Naive B cell (primary cell): ENCODE measurements at regions not wholly inside any gene's neighbourhood (a gene's known extent, or its start where the extent isn't known, plus 50 kb on each side); places are given as distances from the start of the nearest gene placed in this dataset.

Experiments used
- ATAC-seq, 2 donors: fragments of 150-1000 bp; cut with Tn5 transposase; 2 replicates each; pipeline ENCODE4 v1.10.0; 2021; ENCODE audit warnings: low read depth in 2 of 2, mild to moderate bottlenecking in 2 of 2, moderate library complexity in 2 of 2
- DNase-seq: peaks from one replicate; pipeline ENCODE4 v3.0.0; 2022
- H3K27ac Mint-ChIP-seq, 6 donors: one replicate each; pipeline ENCODE4 v1.8.0; 2020 to 2022; ENCODE audit warnings: mild to moderate bottlenecking in 6 of 6, mixed read lengths in 6 of 6, moderate library complexity in 5 of 6, inconsistent platforms in 2 of 6
- H3K27me3 Mint-ChIP-seq, 3 donors: one replicate each; pipeline ENCODE4 v1.8.0; 2021 to 2022; ENCODE audit warnings: mixed read lengths in 3 of 3, mild to moderate bottlenecking in 1 of 3
- H3K36me3 Mint-ChIP-seq, 2 donors: one replicate each; pipeline ENCODE4 v1.8.0; 2020 to 2022; ENCODE audit warnings: mixed read lengths in 2 of 2, inconsistent platforms in 1 of 2, mild to moderate bottlenecking in 1 of 2
- H3K4me1 Mint-ChIP-seq, 3 donors: one replicate each; pipeline ENCODE4 v1.8.0; 2020 to 2022; ENCODE audit warnings: mixed read lengths in 3 of 3, inconsistent platforms in 1 of 3, mild to moderate bottlenecking in 1 of 3, moderate library complexity in 1 of 3
- H3K4me3 Mint-ChIP-seq, 8 donors: one replicate each; pipeline ENCODE4 v1.8.0; 2020 to 2022; ENCODE audit warnings: mild to moderate bottlenecking in 8 of 8, mixed read lengths in 8 of 8, moderate library complexity in 8 of 8, inconsistent platforms in 2 of 8
- H3K9me3 Mint-ChIP-seq, 7 donors: one replicate each; pipeline ENCODE4 v1.8.0; 2020 to 2022; ENCODE audit warnings: mixed read lengths in 7 of 7, mild to moderate bottlenecking in 5 of 7, inconsistent platforms in 2 of 7, moderate library complexity in 1 of 7

DNA sequence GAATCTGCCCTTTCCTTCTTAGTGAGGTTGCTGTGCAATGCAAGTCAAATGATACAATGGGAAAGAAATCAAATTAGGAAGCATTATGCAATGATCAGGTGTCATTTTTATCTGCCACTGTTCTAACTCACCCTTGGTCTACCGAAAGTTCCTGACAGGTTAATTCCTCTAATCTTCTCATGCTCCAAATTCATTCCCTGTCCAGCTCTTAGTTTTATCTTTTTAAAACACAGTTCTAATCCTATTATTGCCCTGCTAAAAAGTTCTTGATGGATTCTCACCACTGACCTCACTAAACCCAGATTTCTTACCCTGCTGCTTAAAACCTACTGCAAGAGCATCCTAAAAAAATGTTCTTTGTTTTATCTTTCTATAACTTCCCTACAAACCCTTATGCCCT, 1000.9 kb downstream of the CDH18 start:
- DNase-seq (no peak), ATAC-seq (no peak)
- peaks cover 0 to 6% (median 2%) of the 10 kb centered on the region in 7 donors for H3K9me3 Mint-ChIP-seq
- no peaks in the 10 kb centered on the region for H3K27me3 Mint-ChIP-seq
- H3K4me1 Mint-ChIP-seq = no peaks in the 10 kb centered on the region
- no peak overlapping the region for H3K27ac Mint-ChIP-seq
- no peaks in the 10 kb centered on the region for H3K36me3 Mint-ChIP-seq
- no peak overlapping the region for H3K4me3 Mint-ChIP-seq

DNA sequence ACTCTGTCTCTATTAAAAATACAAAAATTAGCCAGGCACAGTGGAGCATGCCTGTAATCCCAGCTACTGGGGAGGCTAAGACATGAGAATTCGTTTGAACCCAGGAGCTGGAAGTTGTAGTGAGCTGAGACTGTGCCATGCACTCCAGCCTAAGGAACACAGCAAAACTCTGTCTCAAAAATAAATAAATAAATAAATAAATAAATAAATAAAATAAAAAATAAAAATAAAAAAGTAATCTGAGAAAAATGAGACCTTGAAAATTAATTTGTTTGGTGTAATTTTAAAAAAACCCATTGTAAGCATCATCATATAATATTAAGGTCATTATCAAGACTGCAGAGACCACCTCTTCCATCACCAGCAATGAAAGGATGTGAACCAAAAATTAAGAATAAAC, 997.1 kb downstream of the CDH18 start:
- DNase-seq (no peak), ATAC-seq (no peak)
- no peaks in the 10 kb centered on the region for H3K27me3 Mint-ChIP-seq
- peaks cover 0 to 2% (median 0%) of the 10 kb centered on the region in 7 donors for H3K9me3 Mint-ChIP-seq
- H3K4me1 Mint-ChIP-seq = no peaks in the 10 kb centered on the region
- H3K4me3 Mint-ChIP-seq = no peak overlapping the region
- no peaks in the 10 kb centered on the region for H3K36me3 Mint-ChIP-seq
- no peak overlapping the region for H3K27ac Mint-ChIP-seq

DNA sequence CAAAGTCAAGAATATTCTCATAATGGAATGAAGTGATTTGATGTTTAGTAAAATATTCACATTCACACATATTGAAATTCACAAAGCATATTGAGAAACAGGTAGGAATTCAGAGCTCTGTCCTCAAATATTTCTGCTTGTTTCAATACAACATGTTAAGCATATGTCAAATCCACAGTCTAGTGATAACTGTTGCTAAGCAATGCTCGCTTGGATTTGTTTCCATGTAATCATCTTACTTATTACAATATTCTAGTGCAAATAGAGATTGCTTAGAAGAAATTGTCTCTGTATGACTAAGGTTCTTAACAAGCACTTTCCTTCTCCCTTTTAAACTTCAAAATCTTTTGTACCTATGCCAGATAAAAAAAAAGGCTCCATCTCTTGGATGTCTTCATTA, 995.7 kb downstream of the CDH18 start:
- ATAC-seq = no peak
- Mint-ChIP-seq H3K4me3 (no peak overlapping the region), H3K27ac (no peak overlapping the region), H3K9me3 (peaks cover 0 to 2% (median 0%) of the 10 kb centered on the region in 7 donors), H3K36me3 (no peaks in the 10 kb centered on the region), H3K27me3 (no peaks in the 10 kb centered on the region), H3K4me1 (no peaks in the 10 kb centered on the region)
- no peak for DNase-seq

GRCh38 chr5:18999478-18999877, 988.5 kb downstream of the CDH18 start:
- H3K4me1 Mint-ChIP-seq = no peaks in the 10 kb centered on the region
- peaks cover 0 to 8% (median 0%) of the 10 kb centered on the region in 7 donors for H3K9me3 Mint-ChIP-seq
- no peak overlapping the region for H3K27ac Mint-ChIP-seq
- H3K36me3 Mint-ChIP-seq = no peaks in the 10 kb centered on the region
- ATAC-seq = no peak
- no peak for DNase-seq
- no peak overlapping the region for H3K4me3 Mint-ChIP-seq
- no peaks in the 10 kb centered on the region for H3K27me3 Mint-ChIP-seq

DNA sequence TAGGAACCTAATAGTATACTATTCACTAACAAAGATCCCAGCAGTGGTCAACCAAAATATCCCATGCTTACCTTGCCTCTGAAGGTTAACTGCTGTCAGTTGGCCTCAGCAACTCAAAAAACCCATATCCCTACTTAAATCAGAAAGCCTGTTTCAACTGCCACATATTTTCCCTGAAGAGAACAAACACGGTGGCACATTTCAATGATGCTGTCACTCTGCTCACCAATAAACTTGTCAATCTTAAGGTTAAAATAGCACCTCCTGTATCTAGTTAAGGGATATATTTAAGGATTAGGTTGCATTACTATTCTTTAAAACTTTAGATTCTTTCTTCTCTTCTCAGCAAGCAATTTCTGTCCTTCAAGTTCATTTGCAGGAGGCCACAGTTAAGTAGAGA, 986.9 kb downstream of the CDH18 start:
- DNase-seq = no peak
- Mint-ChIP-seq H3K36me3 (no peaks in the 10 kb centered on the region), H3K4me3 (no peak overlapping the region), H3K27me3 (no peaks in the 10 kb centered on the region), H3K27ac (no peak overlapping the region), H3K9me3 (peaks cover 0 to 14% (median 0%) of the 10 kb centered on the region in 7 donors), H3K4me1 (no peaks in the 10 kb centered on the region)
- ATAC-seq = no peak

GRCh38 chr5:19001539-19001938, 986.5 kb downstream of the CDH18 start:
- Mint-ChIP-seq H3K4me3 (no peak overlapping the region), H3K36me3 (no peaks in the 10 kb centered on the region), H3K27ac (no peak overlapping the region), H3K9me3 (peaks cover 0 to 14% (median 1%) of the 10 kb centered on the region in 7 donors), H3K4me1 (no peaks in the 10 kb centered on the region), H3K27me3 (no peaks in the 10 kb centered on the region)
- no peak for ATAC-seq
- DNase-seq = no peak

- peaks cover 0 to 14% (median 1%) of the 10 kb centered on the region in 7 donors for H3K9me3 Mint-ChIP-seq
- no peak overlapping the region for H3K4me3 Mint-ChIP-seq
- ATAC-seq (no peak), DNase-seq (no peak)
- no peaks in the 10 kb centered on the region for H3K4me1 Mint-ChIP-seq
- H3K27me3 Mint-ChIP-seq = no peaks in the 10 kb centered on the region
- no peaks in the 10 kb centered on the region for H3K36me3 Mint-ChIP-seq
- H3K27ac Mint-ChIP-seq = no peak overlapping the region
These were observed 985.9 kb downstream of the CDH18 start for GRCh38 chr5:19002111-19002510.

GRCh38 chr5:19018822-19019221, 969.2 kb downstream of the CDH18 start:
- ATAC-seq (no peak), DNase-seq (no peak)
- Mint-ChIP-seq H3K36me3 (no peaks in the 10 kb centered on the region), H3K27me3 (no peaks in the 10 kb centered on the region), H3K9me3 (peaks cover 0 to 6% (median 0%) of the 10 kb centered on the region in 7 donors), H3K4me1 (no peaks in the 10 kb centered on the region), H3K4me3 (no peak overlapping the region), H3K27ac (no peak overlapping the region)

DNA sequence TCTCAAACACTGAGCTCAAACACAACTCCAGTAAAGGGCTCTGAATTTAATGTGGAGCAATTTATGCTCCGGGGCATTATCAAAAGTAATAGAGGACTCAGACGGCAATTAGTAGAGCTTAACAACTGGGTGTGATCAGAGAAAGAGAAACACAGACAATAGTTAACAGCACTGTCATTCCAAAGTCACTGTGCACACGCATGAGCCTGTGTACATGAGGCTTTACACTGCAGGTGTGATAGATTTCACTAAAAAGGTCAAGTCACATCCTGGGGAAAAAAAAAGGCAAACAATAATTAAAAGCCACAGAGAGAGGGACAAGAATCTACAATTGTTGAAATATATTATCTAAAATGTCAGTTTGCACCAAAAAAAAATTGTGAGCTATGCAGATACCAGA, 956.5 kb downstream of the CDH18 start:
- Mint-ChIP-seq H3K9me3 (peaks cover 0 to 6% (median 0%) of the 10 kb centered on the region in 7 donors), H3K27ac (no peak overlapping the region), H3K27me3 (no peaks in the 10 kb centered on the region), H3K4me3 (no peak overlapping the region), H3K36me3 (no peaks in the 10 kb centered on the region), H3K4me1 (no peaks in the 10 kb centered on the region)
- DNase-seq (no peak), ATAC-seq (no peak)

DNA sequence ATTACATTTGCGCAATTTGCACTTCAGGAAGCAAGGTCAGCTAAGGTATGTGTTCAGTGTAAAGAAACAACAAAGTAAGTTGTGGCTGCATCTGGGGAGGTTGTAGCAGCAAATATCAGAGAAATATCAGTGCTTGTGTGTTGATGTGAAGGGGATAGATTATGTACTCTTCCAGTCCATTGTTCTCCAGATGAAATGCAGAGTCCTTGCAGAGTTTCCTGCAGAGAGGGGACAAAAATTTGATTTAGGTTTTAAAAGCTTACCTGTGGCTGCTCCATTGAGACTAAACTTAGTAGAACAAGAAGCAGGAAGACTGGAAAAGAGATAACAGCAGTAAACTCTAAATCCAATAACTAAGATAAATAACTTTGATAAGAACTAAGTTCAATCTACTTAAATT, 952.2 kb downstream of the CDH18 start:
- ATAC-seq (no peak), DNase-seq (no peak)
- H3K36me3 Mint-ChIP-seq = no peaks in the 10 kb centered on the region
- no peaks in the 10 kb centered on the region for H3K4me1 Mint-ChIP-seq
- no peak overlapping the region for H3K27ac Mint-ChIP-seq
- peaks cover 0 to 6% (median 0%) of the 10 kb centered on the region in 7 donors for H3K9me3 Mint-ChIP-seq
- H3K4me3 Mint-ChIP-seq = no peak overlapping the region
- H3K27me3 Mint-ChIP-seq = no peaks in the 10 kb centered on the region

- H3K27me3 Mint-ChIP-seq = no peaks in the 10 kb centered on the region
- DNase-seq = no peak
- no peaks in the 10 kb centered on the region for H3K36me3 Mint-ChIP-seq
- peaks cover 0 to 7% (median 0%) of the 10 kb centered on the region in 7 donors for H3K9me3 Mint-ChIP-seq
- H3K4me3 Mint-ChIP-seq = no peak overlapping the region
- no peak overlapping the region for H3K27ac Mint-ChIP-seq
- ATAC-seq = no peak
- no peaks in the 10 kb centered on the region for H3K4me1 Mint-ChIP-seq
These were observed 945.9 kb downstream of the CDH18 start for GRCh38 chr5:19042106-19042505.

DNA sequence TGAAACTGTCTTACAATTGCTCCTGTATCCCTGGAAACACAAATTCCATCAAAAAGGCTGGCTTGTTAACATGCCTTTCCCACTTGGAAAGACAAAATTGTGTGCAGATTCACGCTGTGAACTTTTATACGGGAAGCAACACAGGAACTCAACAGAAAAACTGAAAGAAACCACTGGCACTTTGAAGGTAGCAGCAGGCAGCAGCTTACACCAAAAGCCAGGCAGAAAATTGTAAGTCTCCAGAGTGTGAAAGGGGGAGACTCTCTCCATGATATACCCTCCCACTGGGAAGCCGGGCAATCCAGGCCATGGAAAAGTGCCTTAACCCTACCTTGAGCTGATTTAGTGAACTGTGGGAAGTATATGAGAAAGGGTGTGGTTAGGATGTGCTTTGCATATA, 943.7 kb downstream of the CDH18 start:
- Mint-ChIP-seq H3K4me1 (no peaks in the 10 kb centered on the region), H3K27ac (no peak overlapping the region), H3K36me3 (no peaks in the 10 kb centered on the region), H3K27me3 (no peaks in the 10 kb centered on the region), H3K9me3 (peaks cover 0 to 6% (median 0%) of the 10 kb centered on the region in 7 donors), H3K4me3 (no peak overlapping the region)
- ATAC-seq = no peak
- DNase-seq = no peak

- H3K4me3 Mint-ChIP-seq = no peak overlapping the region
- H3K4me1 Mint-ChIP-seq = no peaks in the 10 kb centered on the region
- DNase-seq (no peak), ATAC-seq (no peak)
- H3K27ac Mint-ChIP-seq = no peak overlapping the region
- no peaks in the 10 kb centered on the region for H3K27me3 Mint-ChIP-seq
- H3K9me3 Mint-ChIP-seq = peaks cover 0 to 6% (median 0%) of the 10 kb centered on the region in 7 donors
- no peaks in the 10 kb centered on the region for H3K36me3 Mint-ChIP-seq
These were observed 942.9 kb downstream of the CDH18 start for GRCh38 chr5:19044931-19045695.

DNA sequence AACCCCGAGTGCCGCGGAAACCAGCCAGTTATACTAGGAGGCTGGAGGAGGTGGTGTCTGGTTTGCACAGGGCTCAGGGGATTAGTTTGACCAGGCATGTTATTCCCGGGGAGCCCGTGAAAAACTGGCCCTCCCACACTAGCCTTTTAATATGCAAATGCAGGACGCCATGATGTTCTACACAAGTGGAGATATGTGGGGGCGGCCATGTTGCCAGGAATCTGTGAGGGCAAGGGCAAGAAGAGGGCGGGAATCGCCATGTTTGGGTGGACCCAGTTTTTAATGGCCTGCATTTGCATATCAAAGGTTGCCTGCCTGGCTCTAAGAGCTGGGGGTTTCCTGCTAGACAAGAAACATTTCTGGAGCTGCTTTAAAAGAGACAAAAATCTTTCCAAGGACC, 940.7 kb downstream of the CDH18 start:
- H3K27me3 Mint-ChIP-seq = no peaks in the 10 kb centered on the region
- H3K9me3 Mint-ChIP-seq = peaks cover 0 to 6% (median 4%) of the 10 kb centered on the region in 7 donors
- no peaks in the 10 kb centered on the region for H3K4me1 Mint-ChIP-seq
- DNase-seq (no peak), ATAC-seq (no peak)
- no peaks in the 10 kb centered on the region for H3K36me3 Mint-ChIP-seq
- H3K4me3 Mint-ChIP-seq = no peak overlapping the region
- H3K27ac Mint-ChIP-seq = no peak overlapping the region

GRCh38 chr5:19048726-19049125, 939.3 kb downstream of the CDH18 start:
- Mint-ChIP-seq H3K4me1 (no peaks in the 10 kb centered on the region), H3K9me3 (peaks cover 2 to 6% (median 5%) of the 10 kb centered on the region in 7 donors), H3K36me3 (no peaks in the 10 kb centered on the region), H3K4me3 (no peak overlapping the region), H3K27ac (peak overlapping the region in 1 of 6 donors; percentile 24), H3K27me3 (no peaks in the 10 kb centered on the region)
- ATAC-seq = no peak
- no peak for DNase-seq
